Mesenchymal stem cell (in vitro differentiated cells and primary cell): ENCODE measurements at regions not wholly inside any gene's neighbourhood (a gene's known extent, or its start where the extent isn't known, plus 50 kb on each side); places are given as distances from the start of the nearest gene placed in this dataset.

ENCODE experiments used
- DNase-seq: peaks from one replicate; pipeline ENCODE4 v3.0.0-alpha.2; 2013
- H2AFZ ChIP-seq: one replicate; pipeline ENCODE4 v1.6.1; 2013; ENCODE audit warnings: low read depth, mild to moderate bottlenecking, control low read depth, inconsistent platforms, low read length, moderate library complexity
- H2AK5ac ChIP-seq: 2 replicates; pipeline ENCODE4 v1.6.1; 2013; ENCODE audit warnings: low read length, moderate library complexity, mild to moderate bottlenecking, inconsistent platforms; ENCODE audit not compliant: severe bottlenecking
- H2BK120ac ChIP-seq: one replicate; pipeline ENCODE4 v1.6.1; 2013; ENCODE audit warnings: low read depth, mild to moderate bottlenecking, inconsistent platforms, low read length, moderate library complexity
- H2BK12ac ChIP-seq, 2 experiments: one replicate each; pipeline ENCODE4 v1.6.1; 2013; ENCODE audit warnings: inconsistent platforms in 2 of 2, low read length in 2 of 2, mild to moderate bottlenecking in 2 of 2, moderate library complexity in 2 of 2, control low read depth in 1 of 2
- H2BK15ac ChIP-seq: one replicate; pipeline ENCODE4 v1.6.1; 2013; ENCODE audit warnings: mild to moderate bottlenecking, low read depth, inconsistent platforms; ENCODE audit not compliant: poor library complexity, severe bottlenecking
- H2BK5ac ChIP-seq: 2 replicates; pipeline ENCODE4 v1.6.1; 2013; ENCODE audit warnings: low read depth, mild to moderate bottlenecking, low read length, control low read depth, inconsistent platforms; ENCODE audit not compliant: poor library complexity, severe bottlenecking
- H3K14ac ChIP-seq, 2 experiments: one replicate each; pipeline ENCODE4 v1.6.1; 2013; ENCODE audit warnings: inconsistent platforms in 2 of 2, low read length in 2 of 2, control low read depth in 1 of 2, mild to moderate bottlenecking in 1 of 2, moderate library complexity in 1 of 2
- H3K18ac ChIP-seq, 2 experiments: one replicate each; pipeline ENCODE4 v1.6.1; 2013; ENCODE audit warnings: inconsistent platforms in 2 of 2, low read length in 2 of 2, control low read depth in 1 of 2, low read depth in 1 of 2, mild to moderate bottlenecking in 1 of 2
- H3K23ac ChIP-seq, 2 experiments: one replicate each; pipeline ENCODE4 v1.6.1; 2013; ENCODE audit warnings: inconsistent platforms in 2 of 2, low read length in 2 of 2, mild to moderate bottlenecking in 2 of 2, moderate library complexity in 2 of 2, control low read depth in 1 of 2
- H3K27ac ChIP-seq: 2 replicates; pipeline ENCODE4 v1.5.1; 2013; ENCODE audit warnings: mild to moderate bottlenecking, moderate library complexity, low read length, control low read depth, inconsistent platforms; ENCODE audit not compliant: poor library complexity, severe bottlenecking
- H3K27me3 ChIP-seq, 2 experiments: 2 replicates each; pipeline versions ENCODE4 v1.6.1 to v1.7.0; 2013; ENCODE audit warnings: low read length in 2 of 2, mild to moderate bottlenecking in 2 of 2, moderate library complexity in 2 of 2, control low read depth in 1 of 2, inconsistent platforms in 1 of 2; ENCODE audit not compliant: control insufficient read depth in 1 of 2, insufficient read depth in 1 of 2
- H3K36me3 ChIP-seq, 2 experiments: 2 replicates each; pipeline versions ENCODE4 v1.6.1 to v1.7.0; 2013; ENCODE audit warnings: low read length in 2 of 2, control low read depth in 1 of 2, inconsistent platforms in 1 of 2, low read depth in 1 of 2, mild to moderate bottlenecking in 1 of 2; ENCODE audit not compliant: insufficient read depth in 2 of 2, control insufficient read depth in 1 of 2
- H3K4ac ChIP-seq, 2 experiments: one replicate each; pipeline ENCODE4 v1.6.1; 2013; ENCODE audit warnings: inconsistent platforms in 2 of 2, low read length in 2 of 2, mild to moderate bottlenecking in 2 of 2, moderate library complexity in 2 of 2, control low read depth in 1 of 2, low read depth in 1 of 2
- H3K4me1 ChIP-seq: 2 replicates; pipeline ENCODE4 v1.6.1; 2013; ENCODE audit warnings: low read depth, low read length, control low read depth; ENCODE audit not compliant: control insufficient read depth, insufficient read depth
- H3K4me2 ChIP-seq: 2 replicates; pipeline ENCODE4 v1.6.1; 2013; ENCODE audit warnings: low read length, mild to moderate bottlenecking, inconsistent platforms; ENCODE audit not compliant: poor library complexity, severe bottlenecking
- H3K4me3 ChIP-seq, 2 experiments: 2 replicates each; pipeline versions ENCODE4 v1.5.1 to v1.7.0; 2013; ENCODE audit warnings: low read length in 2 of 2, mild to moderate bottlenecking in 2 of 2, control low read depth in 1 of 2, low read depth in 1 of 2; ENCODE audit not compliant: insufficient read depth in 1 of 2
- H3K79me1 ChIP-seq: replicated peaks from 2 replicates; pipeline ENCODE4 v1.6.1; 2013; ENCODE audit warnings: mild to moderate bottlenecking, control low read depth, low read length, inconsistent platforms; ENCODE audit not compliant: poor library complexity, severe bottlenecking
- H3K9ac ChIP-seq: 2 replicates; pipeline ENCODE4 v1.7.0; 2013; ENCODE audit warnings: mild to moderate bottlenecking, low read length, moderate library complexity
- H3K9me3 ChIP-seq: 2 replicates; pipeline ENCODE4 v1.7.0; 2013; ENCODE audit warnings: mild to moderate bottlenecking, low read length; ENCODE audit not compliant: control insufficient read depth
- H4K8ac ChIP-seq: one replicate; pipeline ENCODE4 v1.6.1; 2013; ENCODE audit warnings: inconsistent platforms, mild to moderate bottlenecking, low read length, moderate library complexity
- H4K91ac ChIP-seq: one replicate; pipeline ENCODE4 v1.6.1; 2013; ENCODE audit warnings: mild to moderate bottlenecking, low read length, inconsistent platforms
- WGBS: methylation state at CpG from one replicate; pipeline ENCODE4 v1.1.7; 2013; ENCODE audit warnings: mixed read lengths; 5-methylcytosine and 5-hydroxymethylcytosine counted together

GRCh38 chr4:79833857-79834256 lies 239.2 kb downstream of the ANTXR2 start:
- no peak overlapping the region for H3K4me3 ChIP-seq
- no peak overlapping the region for H4K91ac ChIP-seq
- H3K4ac ChIP-seq = no peak overlapping the region
- no peak overlapping the region for H2AK5ac ChIP-seq
- no peak overlapping the region for H2BK5ac ChIP-seq
- no peaks in the 10 kb centered on the region for H3K4me1 ChIP-seq
- no peak overlapping the region for H3K4me2 ChIP-seq
- H2BK120ac ChIP-seq = no peak overlapping the region
- no peaks in the 10 kb centered on the region for H3K36me3 ChIP-seq
- no peak overlapping the region for H3K18ac ChIP-seq
- no peaks in the 10 kb centered on the region for H3K79me1 ChIP-seq
- WGBS = 100% methylated on average over 1 of the region's 1 CpG
- H3K9ac ChIP-seq = no peak overlapping the region
- H2BK12ac ChIP-seq = no peak overlapping the region
- peaks cover 9% of the 10 kb centered on the region for H3K9me3 ChIP-seq
- no peak overlapping the region for H4K8ac ChIP-seq
- DNase-seq = no peak
- H3K23ac ChIP-seq = no peak overlapping the region
- no peak overlapping the region for H3K14ac ChIP-seq
- no peaks in the 10 kb centered on the region for H3K27me3 ChIP-seq
- no peak overlapping the region for H2BK15ac ChIP-seq
- no peak overlapping the region for H2AFZ ChIP-seq
- H3K27ac ChIP-seq = no peak overlapping the region

GRCh38 chr4:79831701-79832514 lies 241.1 kb downstream of the ANTXR2 start:
- Histone ChIP-seq H3K18ac (no peak overlapping the region), H3K4me3 (no peak overlapping the region), H2AK5ac (no peak overlapping the region), H3K23ac (no peak overlapping the region), H2BK15ac (no peak overlapping the region), H3K27ac (no peak overlapping the region), H3K4me2 (no peak overlapping the region), H3K9ac (no peak overlapping the region), H3K27me3 (no peaks in the 10 kb centered on the region), H4K91ac (no peak overlapping the region), H2BK5ac (no peak overlapping the region), H4K8ac (no peak overlapping the region), H3K14ac (no peak overlapping the region), H2BK12ac (no peak overlapping the region), H3K9me3 (no peaks in the 10 kb centered on the region), H2BK120ac (no peak overlapping the region), H2AFZ (no peak overlapping the region), H3K79me1 (no peaks in the 10 kb centered on the region), H3K4ac (no peak overlapping the region), H3K4me1 (no peaks in the 10 kb centered on the region), H3K36me3 (no peaks in the 10 kb centered on the region)
- DNase-seq = no peak

GRCh38 chr4:79831119-79831528 lies 241.9 kb downstream of the ANTXR2 start:
- H2AFZ ChIP-seq = no peak overlapping the region
- no peak overlapping the region for H2AK5ac ChIP-seq
- H3K27me3 ChIP-seq = no peaks in the 10 kb centered on the region
- no peaks in the 10 kb centered on the region for H3K4me1 ChIP-seq
- H3K27ac ChIP-seq = no peak overlapping the region
- no peaks in the 10 kb centered on the region for H3K36me3 ChIP-seq
- H3K9me3 ChIP-seq = no peaks in the 10 kb centered on the region
- H3K14ac ChIP-seq = no peak overlapping the region
- no peak for DNase-seq
- no peak overlapping the region for H2BK15ac ChIP-seq
- H3K4me3 ChIP-seq = no peak overlapping the region
- H3K9ac ChIP-seq = no peak overlapping the region
- H4K91ac ChIP-seq = no peak overlapping the region
- no peak overlapping the region for H3K4me2 ChIP-seq
- no peak overlapping the region for H3K18ac ChIP-seq
- no peak overlapping the region for H4K8ac ChIP-seq
- no peaks in the 10 kb centered on the region for H3K79me1 ChIP-seq
- H2BK120ac ChIP-seq = no peak overlapping the region
- no peak overlapping the region for H2BK12ac ChIP-seq
- WGBS = 49% methylated on average over 2 of the region's 3 CpGs
- no peak overlapping the region for H3K23ac ChIP-seq
- H2BK5ac ChIP-seq = no peak overlapping the region
- no peak overlapping the region for H3K4ac ChIP-seq

GRCh38 chr4:79827283-79827682 lies 245.7 kb downstream of the ANTXR2 start:
- no peaks in the 10 kb centered on the region for H3K36me3 ChIP-seq
- H3K27me3 ChIP-seq = no peaks in the 10 kb centered on the region
- no peak overlapping the region for H3K18ac ChIP-seq
- H3K4ac ChIP-seq = no peak overlapping the region
- WGBS = 88% methylated on average over 3 of the region's 5 CpGs
- H4K91ac ChIP-seq = no peak overlapping the region
- H3K4me3 ChIP-seq = no peak overlapping the region
- no peak overlapping the region for H2AFZ ChIP-seq
- H3K4me2 ChIP-seq = no peak overlapping the region
- H2BK12ac ChIP-seq = no peak overlapping the region
- H3K9ac ChIP-seq = no peak overlapping the region
- no peaks in the 10 kb centered on the region for H3K9me3 ChIP-seq
- H3K79me1 ChIP-seq = no peaks in the 10 kb centered on the region
- H2BK15ac ChIP-seq = no peak overlapping the region
- no peak overlapping the region for H4K8ac ChIP-seq
- H3K23ac ChIP-seq = no peak overlapping the region
- no peaks in the 10 kb centered on the region for H3K4me1 ChIP-seq
- no peak overlapping the region for H2BK120ac ChIP-seq
- H3K27ac ChIP-seq = no peak overlapping the region
- H2AK5ac ChIP-seq = no peak overlapping the region
- no peak overlapping the region for H3K14ac ChIP-seq
- no peak overlapping the region for H2BK5ac ChIP-seq
- no peak for DNase-seq
